ENCODE measurements at regions not wholly inside any gene's neighbourhood (a gene's known extent, or its start where the extent isn't known, plus 50 kb on each side); places are given as distances from the start of the nearest gene placed in this dataset.
"Not testable (repeated sequence)": the region's sequence is repeated elsewhere in the genome, so short reads cannot be mapped to it uniquely, and the experiment has no call there.

GRCh38 chr11:69899957-69900821 is 81.0 kb upstream of the FGF3 start:
- ATAC-seq (peak; percentile 25), DNase-seq (no peak)
- TF ChIP-seq CTCF (IDR thresholded peaks at IDR 0.05), result no peak
- H3K36me3 ChIP-seq, result no peaks in the 10 kb centered on the region
- no peaks in the 10 kb centered on the region for H3K4me1 ChIP-seq
- no peaks in the 10 kb centered on the region for H3K9me3 ChIP-seq
- no peak overlapping the region for H3K4me3 ChIP-seq
- H3K27ac ChIP-seq, result no peak overlapping the region
- intact Hi-C loops (cut with DNase I), result no loop called here
- no peaks in the 10 kb centered on the region for H3K27me3 ChIP-seq

- H3K27ac ChIP-seq; intact Hi-C loops (cut with DNase I); ATAC-seq; H3K4me1 ChIP-seq; H3K36me3 ChIP-seq; H3K9me3 ChIP-seq; H3K4me3 ChIP-seq; H3K27me3 ChIP-seq; DNase-seq: not testable (repeated sequence)
Observed at GRCh38 chr11:69900822-69901302, 81.6 kb upstream of the FGF3 start.

GRCh38 chr11:69902337-69902736 is 83.1 kb upstream of the FGF3 start:
- Histone ChIP-seq H3K27me3 (no peaks in the 10 kb centered on the region), H3K9me3 (no peaks in the 10 kb centered on the region), H3K27ac (no peak overlapping the region), H3K4me1 (no peaks in the 10 kb centered on the region), H3K36me3 (no peaks in the 10 kb centered on the region), H3K4me3 (no peak overlapping the region)
- DNase-seq, result no peak
- intact Hi-C loops (cut with DNase I), result no loop called here
- TF ChIP-seq CTCF (IDR thresholded peaks at IDR 0.05), result no peak
- no peak for ATAC-seq

- H3K4me3 ChIP-seq, result no peak overlapping the region
- H3K27me3 ChIP-seq, result peaks cover 7% of the 10 kb centered on the region
- no peaks in the 10 kb centered on the region for H3K9me3 ChIP-seq
- intact Hi-C loops (cut with DNase I), result no loop called here
- H3K36me3 ChIP-seq, result no peaks in the 10 kb centered on the region
- ATAC-seq (no peak), DNase-seq (no peak)
- H3K4me1 ChIP-seq, result no peaks in the 10 kb centered on the region
- no peak overlapping the region for H3K27ac ChIP-seq
- TF ChIP-seq CTCF (IDR thresholded peaks at IDR 0.05), result no peak
Observed at GRCh38 chr11:69903211-69903610, 84.0 kb upstream of the FGF3 start.

- Histone ChIP-seq H3K4me3 (no peak overlapping the region), H3K27ac (no peak overlapping the region), H3K4me1 (no peaks in the 10 kb centered on the region), H3K27me3 (peaks cover 17% of the 10 kb centered on the region), H3K9me3 (no peaks in the 10 kb centered on the region), H3K36me3 (no peaks in the 10 kb centered on the region)
- DNase-seq, result no peak
- no peak for ATAC-seq
- intact Hi-C loops (cut with DNase I), result no loop called here
- TF ChIP-seq CTCF (IDR thresholded peaks at IDR 0.05), result no peak
Observed at GRCh38 chr11:69904161-69904973, 85.2 kb upstream of the FGF3 start.

- peaks cover 24% of the 10 kb centered on the region for H3K27me3 ChIP-seq
- no peak for TF ChIP-seq CTCF (IDR thresholded peaks at IDR 0.05)
- intact Hi-C loops (cut with DNase I), result no loop called here
- no peak overlapping the region for H3K27ac ChIP-seq
- H3K4me1 ChIP-seq, result no peaks in the 10 kb centered on the region
- DNase-seq, result no peak
- H3K9me3 ChIP-seq, result no peaks in the 10 kb centered on the region
- no peak overlapping the region for H3K4me3 ChIP-seq
- H3K36me3 ChIP-seq, result no peaks in the 10 kb centered on the region
- ATAC-seq, result no peak
Observed at GRCh38 chr11:69904974-69905535, 85.8 kb upstream of the FGF3 start.
